H1 (cell line): ENCODE measurements at regions not wholly inside any gene's neighbourhood (a gene's known extent, or its start where the extent isn't known, plus 50 kb on each side); places are given as distances from the start of the nearest gene placed in this dataset.

Experiments
- CTCF ChIA-PET: fragments of 300-600 bp; sonication (Branson Sonifier 250); formaldehyde crosslinking; loops from one replicate; lab custom pipeline; 2021; ENCODE audit not compliant: partially characterized antibody; lab: Charles Lee
- POLR2A ChIA-PET: fragments of 300-600 bp; sonication (Branson Sonifier 250); formaldehyde crosslinking; loops from one replicate; lab custom pipeline; 2021; ENCODE audit warnings: inconsistent platforms; ENCODE audit not compliant: partially characterized antibody; lab: Charles Lee
- DNase-seq, 2 experiments: peaks; one replicate each; pipeline versions ENCODE4 v3.0.0 to v3.0.0-alpha.2; 2010 to 2022; ENCODE audit warnings: low spot score in 2 of 2, low read depth in 1 of 2, mixed read lengths in 1 of 2
- FAIRE-seq: peaks from 2 replicates; lab custom pipeline; 2011; peaks lifted over from hg19 to GRCh38; lab: Jason Lieb, UNC
- H2AFZ ChIP-seq: 2 replicates; pipeline ENCODE4 v1.8.1; 2012; ENCODE audit warnings: low read length, inconsistent platforms
- H2AK5ac ChIP-seq: 2 replicates; pipeline ENCODE4 v1.6.1; 2013; ENCODE audit warnings: low read depth, low read length
- H2BK120ac ChIP-seq: replicated peaks from 2 replicates; pipeline ENCODE3; 2013; ENCODE audit warnings: low read depth, low read length, inconsistent platforms
- H2BK12ac ChIP-seq: 2 replicates; pipeline ENCODE4 v1.6.1; 2013; ENCODE audit warnings: low read depth, low read length
- H2BK15ac ChIP-seq: 2 replicates; pipeline ENCODE4 v1.6.1; 2013; ENCODE audit warnings: low read length
- H2BK20ac ChIP-seq: 2 replicates; pipeline ENCODE4 v1.6.1; 2013; ENCODE audit warnings: low read length
- H2BK5ac ChIP-seq: 2 replicates; pipeline ENCODE4 v1.6.1; 2013; ENCODE audit warnings: low read depth, low read length
- H3K14ac ChIP-seq: 2 replicates; pipeline ENCODE4 v1.6.1; 2013; ENCODE audit warnings: inconsistent platforms; ENCODE audit not compliant: insufficient read length
- H3K18ac ChIP-seq: 2 replicates; pipeline ENCODE4 v1.6.1; 2013; ENCODE audit warnings: low read length; ENCODE audit errors: extremely low read depth
- H3K23ac ChIP-seq: 2 replicates; pipeline ENCODE4 v1.6.1; 2013; ENCODE audit warnings: inconsistent platforms; ENCODE audit not compliant: insufficient read length
- H3K23me2 ChIP-seq: 2 replicates; pipeline ENCODE4 v1.6.1; 2013; ENCODE audit warnings: low read depth, low read length
- H3K27ac ChIP-seq: 2 replicates; pipeline ENCODE4 v1.6.1; 2011; ENCODE audit warnings: low read depth, low read length, inconsistent platforms
- H3K27me3 ChIP-seq, 4 experiments: replicated peaks in 1 of 4; 1 replicate in 1 of 4; 2 replicates in 3 of 4; pipeline versions ENCODE4 v1.6.1 to v1.8.1; 2011 to 2013; ENCODE audit warnings: low read length in 3 of 4, mild to moderate bottlenecking in 3 of 4, inconsistent platforms in 2 of 4, mixed read lengths in 2 of 4, moderate library complexity in 1 of 4; ENCODE audit not compliant: control insufficient read depth in 3 of 4, insufficient read depth in 3 of 4; ENCODE audit errors: extremely low read depth in 1 of 4
- H3K36me3 ChIP-seq, 4 experiments: 2 replicates each; pipeline versions ENCODE4 v1.6.1 to v1.8.1; 2011 to 2013; ENCODE audit warnings: mild to moderate bottlenecking in 4 of 4, low read length in 3 of 4, moderate library complexity in 2 of 4, control low read depth in 1 of 4, inconsistent platforms in 1 of 4; ENCODE audit not compliant: insufficient read depth in 4 of 4, control insufficient read depth in 2 of 4
- H3K4ac ChIP-seq: replicated peaks from 2 replicates; pipeline ENCODE3; 2013; ENCODE audit warnings: low read length, low read depth, mixed read lengths, inconsistent platforms; ENCODE audit not compliant: insufficient read length
- H3K4me1 ChIP-seq, 4 experiments: replicated peaks in 1 of 4; 1 replicate in 1 of 4; 2 replicates in 3 of 4; pipeline versions ENCODE4 v1.6.1 to v1.8.1; 2011 to 2013; ENCODE audit warnings: low read length in 3 of 4, inconsistent platforms in 2 of 4, mixed read lengths in 1 of 4; ENCODE audit not compliant: insufficient read depth in 4 of 4, control insufficient read depth in 3 of 4
- H3K4me2 ChIP-seq, 2 experiments: 2 replicates each; pipeline versions ENCODE4 v1.6.1 to v1.8.1; 2011 to 2013; ENCODE audit warnings: low read depth in 2 of 2, low read length in 2 of 2, control low read depth in 1 of 2, inconsistent platforms in 1 of 2, mild to moderate bottlenecking in 1 of 2; ENCODE audit not compliant: insufficient read depth in 1 of 2
- H3K4me3 ChIP-seq, 4 experiments: fragments of 200-600, 300-600 bp in 1 of 4; sonication (generic), shearing (Covaris generic), sonication (Bioruptor Twin) in 1 of 4; 2 replicates each; pipeline versions ENCODE4 v1.5.1 to v1.8.1; 2011 to 2016; ENCODE audit warnings: low read length in 4 of 4, low read depth in 3 of 4, control low read depth in 2 of 4, inconsistent platforms in 2 of 4, mild to moderate bottlenecking in 2 of 4, mixed read lengths in 1 of 4, moderate library complexity in 1 of 4; ENCODE audit not compliant: insufficient read depth in 2 of 4; ENCODE audit errors: extremely low read depth in 1 of 4
- H3K56ac ChIP-seq: replicated peaks from 2 replicates; pipeline ENCODE3; 2013; ENCODE audit warnings: low read depth, mild to moderate bottlenecking, mixed read lengths, low read length, inconsistent platforms; ENCODE audit not compliant: insufficient read length
- H3K79me1 ChIP-seq: 2 replicates; pipeline ENCODE4 v1.6.1; 2013; ENCODE audit warnings: low read depth, low read length, control low read depth
- H3K79me2 ChIP-seq, 2 experiments: 2 replicates each; pipeline versions ENCODE4 v1.6.1 to v1.8.1; 2012 to 2013; ENCODE audit warnings: low read length in 2 of 2, mild to moderate bottlenecking in 2 of 2, inconsistent platforms in 1 of 2; ENCODE audit not compliant: insufficient read depth in 2 of 2, control insufficient read depth in 1 of 2
- H3K9ac ChIP-seq, 4 experiments: replicated peaks in 1 of 4; 1 replicate in 1 of 4; 2 replicates in 3 of 4; pipeline versions ENCODE4 v1.6.1 to v1.8.1; 2011 to 2013; ENCODE audit warnings: low read depth in 3 of 4, low read length in 3 of 4, control low read depth in 2 of 4, mild to moderate bottlenecking in 2 of 4, moderate library complexity in 2 of 4, inconsistent platforms in 1 of 4; ENCODE audit errors: extremely low read depth in 1 of 4
- H3K9me3 ChIP-seq, 2 experiments: 2 replicates each; pipeline versions ENCODE4 v1.6.1 to v1.8.1; 2012 to 2013; ENCODE audit warnings: mild to moderate bottlenecking in 2 of 2, moderate library complexity in 2 of 2, control low read depth in 1 of 2, inconsistent platforms in 1 of 2, low read depth in 1 of 2, low read length in 1 of 2, mixed read lengths in 1 of 2; ENCODE audit not compliant: insufficient read depth in 2 of 2
- H4K20me1 ChIP-seq, 2 experiments: replicated peaks in 1 of 2; 2 replicates each; pipeline versions ENCODE3 to v1.8.1; 2011 to 2013; ENCODE audit warnings: inconsistent platforms in 2 of 2, low read length in 2 of 2, mild to moderate bottlenecking in 1 of 2; ENCODE audit not compliant: insufficient read depth in 2 of 2, control insufficient read depth in 1 of 2
- H4K5ac ChIP-seq: 2 replicates; pipeline ENCODE4 v1.6.1; 2013; ENCODE audit warnings: low read length, low read depth, mixed read lengths, inconsistent platforms; ENCODE audit not compliant: insufficient read length
- H4K8ac ChIP-seq: 2 replicates; pipeline ENCODE4 v1.8.0; 2013; ENCODE audit warnings: mild to moderate bottlenecking, moderate library complexity, low read length, inconsistent platforms; ENCODE audit not compliant: insufficient read depth; ENCODE audit errors: extremely low read depth
- H4K91ac ChIP-seq: replicated peaks from 2 replicates; pipeline ENCODE3; 2013; ENCODE audit warnings: low read length, mixed read lengths, inconsistent platforms; ENCODE audit not compliant: insufficient read length
- BCL11A ChIP-seq, 2 experiments: IDR thresholded peaks; one replicate each; pipeline ENCODE4 v1.6.1; 2011; ENCODE audit warnings: low read depth in 2 of 2, low read length in 2 of 2, mild to moderate bottlenecking in 2 of 2
- CEBPB ChIP-seq: IDR thresholded peaks from 2 replicates; pipeline ENCODE4 v1.6.1; 2012; ENCODE audit warnings: low read depth, low read length
- CHD1 ChIP-seq: IDR thresholded peaks from 2 replicates; pipeline ENCODE4 v1.6.1; 2012; ENCODE audit warnings: low read depth, low read length, improper control_type of control experiment
- EP300 ChIP-seq, 2 experiments: IDR thresholded peaks; 1 replicate in 1 of 2; 2 replicates in 1 of 2; pipeline ENCODE4 v1.6.1; 2011 to 2012; ENCODE audit warnings: low read depth in 2 of 2, low read length in 2 of 2, mild to moderate bottlenecking in 2 of 2, borderline replicate concordance in 1 of 2, inconsistent platforms in 1 of 2, moderate library complexity in 1 of 2
- HDAC6 ChIP-seq: IDR thresholded peaks from one replicate; pipeline ENCODE4 v1.7.1; 2012; ENCODE audit warnings: low read depth, mild to moderate bottlenecking, inconsistent platforms, low read length, moderate library complexity
- RAD21 ChIP-seq, 2 experiments: IDR thresholded peaks in 1 of 2; conservative IDR thresholded peaks in 1 of 2; 2 replicates each; pipeline ENCODE4 v1.6.1; 2011; ENCODE audit warnings: low read depth in 2 of 2, low read length in 2 of 2, improper control_type of control experiment in 1 of 2, inconsistent platforms in 1 of 2, mild to moderate bottlenecking in 1 of 2, moderate library complexity in 1 of 2
- RFX5 ChIP-seq: IDR thresholded peaks from 2 replicates; pipeline ENCODE4 v1.6.1; 2011; ENCODE audit warnings: low read depth, low read length, improper control_type of control experiment, borderline replicate concordance
- RNF2 ChIP-seq: fragments of 200-900, 300-1000 bp; sonication (generic); IDR thresholded peaks from 2 replicates; pipeline ENCODE4 v1.7.1; 2016; ENCODE audit warnings: borderline replicate concordance, low read depth, mild to moderate bottlenecking, antibody characterized with exemption, low read length; ENCODE audit not compliant: poor library complexity, severe bottlenecking; ENCODE audit errors: missing control alignments
- YY1 ChIP-seq: IDR thresholded peaks from 2 replicates; pipeline ENCODE4 v1.6.1; 2011; ENCODE audit warnings: low read depth, mild to moderate bottlenecking, low read length
- WGBS, 2 experiments: shearing (Covaris generic) in 1 of 2; methylation state at CpG; one replicate each; pipeline versions ENCODE4 v1.1.6 to v1.1.7; 2013 to 2015; ENCODE audit warnings: low lambda C conversion rate in 2 of 2, mixed read lengths in 2 of 2, inconsistent platforms in 1 of 2, low coverage in 1 of 2, missing lambda C conversion rate in 1 of 2; ENCODE audit not compliant: insufficient replicate concordance in 2 of 2, insufficient coverage in 1 of 2, insufficient read length in 1 of 2; ENCODE audit errors: extremely low coverage in 1 of 2, missing lambda C conversion rate in 1 of 2; 5-methylcytosine and 5-hydroxymethylcytosine counted together

- no peak overlapping the region for H3K18ac ChIP-seq
Measured at GRCh38 chr2:144645083-144645778, 125.3 kb upstream of the ZEB2 start.

More at GRCh38 chr2:144645083-144645778, 125.3 kb upstream of the ZEB2 start:
- Histone ChIP-seq H3K27me3 (no peaks in the 10 kb centered on the region), H3K4me2 (no peak overlapping the region), H2BK20ac (no peak overlapping the region), H3K79me1 (no peaks in the 10 kb centered on the region), H3K27ac (no peak overlapping the region), H4K20me1 (no peaks in the 10 kb centered on the region), H3K23ac (no peak overlapping the region), H3K36me3 (no peaks in the 10 kb centered on the region), H4K8ac (no peak overlapping the region), H2BK5ac (no peak overlapping the region), H3K79me2 (no peaks in the 10 kb centered on the region), H3K4ac (no peak overlapping the region), H2BK15ac (no peak overlapping the region), H4K5ac (no peak overlapping the region), H3K14ac (no peak overlapping the region), H2BK12ac (no peak overlapping the region), H2AK5ac (no peak overlapping the region), H2AFZ (no peak overlapping the region), H3K9me3 (no peaks in the 10 kb centered on the region), H2BK120ac (no peak overlapping the region), H3K56ac (no peak overlapping the region), H3K4me1 (peaks cover 1 to 9% (median 4%) of the 10 kb centered on the region in 4 experiments; a peak in 5 of 7 replicates), H3K23me2 (no peaks in the 10 kb centered on the region), H4K91ac (no peak overlapping the region), H3K4me3 (no peak overlapping the region), H3K9ac (no peak overlapping the region)
- 90% methylated on average over 3 of the region's 3 CpGs; no CpG with 5 or more reads in 1 of the 2 experiments for WGBS, 2 experiments
- DNase-seq (no peak), FAIRE-seq (no peak)
- TF ChIP-seq RNF2 (no peak), EP300 (IDR thresholded peaks at IDR 0.05; ENCODE audit: borderline replicate concordance in 1 of 2, low read depth in 2 of 2, low read length in 2 of 2) (no peak), CHD1 (no peak), CEBPB (no peak), YY1 (no peak), RAD21 (IDR thresholded peaks at IDR 0.05 in 1 of 2, conservative IDR thresholded peaks at IDR 0.05 in 1 of 2; ENCODE audit: low read depth in 2 of 2, low read length in 2 of 2) (no peak), HDAC6 (no peak), RFX5 (no peak), BCL11A (IDR thresholded peaks at IDR 0.05; ENCODE audit: low read depth in 2 of 2, low read length in 2 of 2) (no peak)
- POLR2A ChIA-PET = no interaction called here
- CTCF ChIA-PET = no interaction called here
